Neural progenitor cell (in vitro differentiated cells): ENCODE measurements at regions not wholly inside any gene's neighbourhood (a gene's known extent, or its start where the extent isn't known, plus 50 kb on each side); places are given as distances from the start of the nearest gene placed in this dataset.

Experiments used
- DNase-seq: peaks from one replicate; pipeline ENCODE4 v3.0.0-alpha.2; 2016; ENCODE audit warnings: low spot score
- H2AFZ ChIP-seq: fragments of 200-600 bp; sonication (generic); replicated peaks from 2 replicates; pipeline ENCODE4 v1.6.1; 2016; ENCODE audit warnings: antibody characterized with exemption
- H3F3A ChIP-seq: fragments of 200-600 bp; sonication (generic); 2 replicates; pipeline ENCODE4 v1.6.1; 2016; ENCODE audit warnings: antibody characterized with exemption, low read depth
- H3K27ac ChIP-seq: fragments of 200-600 bp; sonication (generic); 2 replicates; pipeline ENCODE4 v1.5.1; 2016; ENCODE audit warnings: mild to moderate bottlenecking
- H3K27me3 ChIP-seq: fragments of 200-600 bp; sonication (generic); 2 replicates; pipeline ENCODE4 v1.6.1; 2016; ENCODE audit warnings: mild to moderate bottlenecking, moderate library complexity
- H3K36me3 ChIP-seq: fragments of 200-600 bp; sonication (generic); 2 replicates; pipeline ENCODE4 v1.5.1; 2016
- H3K4me1 ChIP-seq: fragments of 200-600 bp; sonication (generic); 2 replicates; pipeline ENCODE4 v1.6.1; 2016; ENCODE audit warnings: mixed run types
- H3K4me2 ChIP-seq: fragments of 200-600 bp; sonication (generic); 2 replicates; pipeline ENCODE4 v1.6.1; 2016
- H3K4me3 ChIP-seq: fragments of 200-600 bp; sonication (generic); 2 replicates; pipeline ENCODE4 v1.5.1; 2016
- H3K79me2 ChIP-seq: fragments of 200-600 bp; sonication (generic); 2 replicates; pipeline ENCODE4 v1.6.1; 2016; ENCODE audit warnings: low read depth
- H3K9ac ChIP-seq: fragments of 200-600 bp; sonication (generic); 2 replicates; pipeline ENCODE4 v1.6.1; 2016
- H3K9me3 ChIP-seq: fragments of 200-600 bp; sonication (generic); 2 replicates; pipeline ENCODE4 v1.5.1; 2016; ENCODE audit warnings: low read depth
- H4K20me1 ChIP-seq: fragments of 200-600 bp; sonication (generic); 2 replicates; pipeline ENCODE4 v1.6.1; 2016; ENCODE audit warnings: low read depth
- H3K27ac Mint-ChIP-seq: 3 replicates; pipeline ENCODE4 v1.8.0; 2021; ENCODE audit warnings: mixed read lengths
- H3K27me3 Mint-ChIP-seq: 2 replicates; pipeline ENCODE4 v1.8.0; 2022; ENCODE audit warnings: low read depth, mild to moderate bottlenecking, inconsistent platforms, moderate library complexity, mixed read lengths; ENCODE audit not compliant: insufficient read depth
- H3K36me3 Mint-ChIP-seq: 3 replicates; pipeline ENCODE4 v1.8.0; 2021; ENCODE audit warnings: mixed read lengths
- H3K4me1 Mint-ChIP-seq: 3 replicates; pipeline ENCODE4 v1.8.0; 2021; ENCODE audit warnings: mixed read lengths
- H3K4me3 Mint-ChIP-seq: 3 replicates; pipeline ENCODE4 v1.8.0; 2021; ENCODE audit warnings: mild to moderate bottlenecking, moderate library complexity, mixed read lengths
- H3K9me3 Mint-ChIP-seq: 3 replicates; pipeline ENCODE4 v1.8.0; 2020; ENCODE audit warnings: mixed read lengths
- EZH2 ChIP-seq: fragments of 200-600 bp; sonication (generic); IDR thresholded peaks from 2 replicates; pipeline ENCODE4 v1.6.1; 2017; ENCODE audit warnings: antibody characterized with exemption, mild to moderate bottlenecking, moderate library complexity
- EZH2phosphoT487 ChIP-seq: fragments of 200-600 bp; sonication (generic); IDR thresholded peaks from 2 replicates; pipeline ENCODE4 v1.6.1; 2017; ENCODE audit warnings: antibody characterized with exemption
- TF ChIP-seq, protein P1 (sequence below): fragments of 200-600 bp; sonication (generic); IDR thresholded peaks from 2 replicates; pipeline ENCODE4 v1.5.1; 2017; ENCODE audit warnings: antibody characterized with exemption, mild to moderate bottlenecking

DNA sequence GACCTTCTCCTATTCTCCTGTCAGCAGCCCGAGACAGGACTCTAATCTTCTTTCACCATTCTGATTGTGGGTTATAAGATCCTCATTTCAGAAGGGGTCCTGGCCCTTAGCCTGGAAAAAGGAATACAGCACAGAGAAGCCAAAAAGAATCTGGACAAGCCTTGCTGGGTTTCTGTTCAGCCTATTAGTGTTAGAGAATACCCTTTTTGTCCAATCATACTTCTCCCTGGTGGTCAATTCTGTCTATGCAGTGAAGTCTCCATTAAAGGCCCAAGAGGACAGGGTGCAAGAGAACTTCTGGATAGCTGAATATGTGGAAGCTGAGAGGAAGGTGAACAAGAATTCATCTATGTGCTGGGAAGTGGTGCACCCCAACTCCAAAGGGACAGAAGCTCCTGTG lies 105.7 kb upstream of the AGA start:
- H3K4me1 Mint-ChIP-seq: no peaks in the 10 kb centered on the region
- TF ChIP-seq, protein P1, sequence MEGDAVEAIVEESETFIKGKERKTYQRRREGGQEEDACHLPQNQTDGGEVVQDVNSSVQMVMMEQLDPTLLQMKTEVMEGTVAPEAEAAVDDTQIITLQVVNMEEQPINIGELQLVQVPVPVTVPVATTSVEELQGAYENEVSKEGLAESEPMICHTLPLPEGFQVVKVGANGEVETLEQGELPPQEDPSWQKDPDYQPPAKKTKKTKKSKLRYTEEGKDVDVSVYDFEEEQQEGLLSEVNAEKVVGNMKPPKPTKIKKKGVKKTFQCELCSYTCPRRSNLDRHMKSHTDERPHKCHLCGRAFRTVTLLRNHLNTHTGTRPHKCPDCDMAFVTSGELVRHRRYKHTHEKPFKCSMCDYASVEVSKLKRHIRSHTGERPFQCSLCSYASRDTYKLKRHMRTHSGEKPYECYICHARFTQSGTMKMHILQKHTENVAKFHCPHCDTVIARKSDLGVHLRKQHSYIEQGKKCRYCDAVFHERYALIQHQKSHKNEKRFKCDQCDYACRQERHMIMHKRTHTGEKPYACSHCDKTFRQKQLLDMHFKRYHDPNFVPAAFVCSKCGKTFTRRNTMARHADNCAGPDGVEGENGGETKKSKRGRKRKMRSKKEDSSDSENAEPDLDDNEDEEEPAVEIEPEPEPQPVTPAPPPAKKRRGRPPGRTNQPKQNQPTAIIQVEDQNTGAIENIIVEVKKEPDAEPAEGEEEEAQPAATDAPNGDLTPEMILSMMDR: no peak
- TF ChIP-seq EZH2phosphoT487 (no peak), EZH2 (no peak)

DNA sequence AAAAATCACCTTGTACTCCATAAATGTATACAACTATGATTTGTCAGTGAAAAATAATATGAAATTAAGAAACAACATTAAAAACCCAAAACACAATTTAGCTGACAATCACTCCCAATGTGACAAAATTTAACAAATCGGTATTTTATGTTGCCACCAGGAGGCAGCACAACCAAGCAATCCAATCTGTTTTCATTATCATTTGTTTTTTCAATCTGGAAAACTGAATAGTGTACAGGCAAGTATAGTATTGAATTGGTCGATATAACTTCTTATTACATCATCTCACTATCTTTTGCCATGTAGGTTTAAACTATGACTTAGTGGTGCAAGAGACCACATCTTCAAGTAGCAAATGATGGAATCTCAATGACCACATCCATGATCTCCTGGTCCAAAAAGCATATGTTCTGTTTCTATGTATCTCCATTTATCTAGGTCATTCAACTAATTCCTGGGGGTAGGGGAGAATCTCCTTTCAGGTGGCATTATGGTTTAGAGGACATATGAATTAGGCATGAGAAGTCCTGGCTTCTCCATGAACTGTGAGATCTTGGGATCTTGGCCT lies 112.9 kb upstream of the AGA start:
- H3K79me2 ChIP-seq: no peaks in the 10 kb centered on the region
- no peaks in the 10 kb centered on the region for H3K27me3 ChIP-seq
- peaks cover 2% of the 10 kb centered on the region for H3K36me3 Mint-ChIP-seq
- H3K9me3 ChIP-seq: no peaks in the 10 kb centered on the region
- peaks cover 16% of the 10 kb centered on the region for H3K4me1 ChIP-seq
- no peaks in the 10 kb centered on the region for H3K36me3 ChIP-seq
- TF ChIP-seq EZH2 (no peak), EZH2phosphoT487 (no peak)
- TF ChIP-seq, protein P1: peak; percentile 86
- peaks cover 23% of the 10 kb centered on the region for H3F3A ChIP-seq
- H3K27ac Mint-ChIP-seq: no peak overlapping the region
- peaks cover 6% of the 10 kb centered on the region for H3K27me3 Mint-ChIP-seq
- no peaks in the 10 kb centered on the region for H4K20me1 ChIP-seq
- H3K27ac ChIP-seq: no peak overlapping the region
- H3K9me3 Mint-ChIP-seq: peaks cover 16% of the 10 kb centered on the region
- H2AFZ ChIP-seq: no peak overlapping the region
- no peak overlapping the region for H3K9ac ChIP-seq
- H3K4me3 Mint-ChIP-seq: no peak overlapping the region
- no peak overlapping the region for H3K4me2 ChIP-seq
- peaks cover 13% of the 10 kb centered on the region for H3K4me1 Mint-ChIP-seq
- no peak overlapping the region for H3K4me3 ChIP-seq
- peak; percentile 28 for DNase-seq

More for the DNA sequence above, 105.7 kb upstream of the AGA start:
- Histone ChIP-seq H3K4me3 (no peak overlapping the region), H2AFZ (peak overlapping the region; percentile 59), H3K27me3 (no peaks in the 10 kb centered on the region), H4K20me1 (no peaks in the 10 kb centered on the region), H3K9me3 (no peaks in the 10 kb centered on the region), H3K4me2 (no peak overlapping the region), H3K36me3 (no peaks in the 10 kb centered on the region), H3K79me2 (no peaks in the 10 kb centered on the region), H3K9ac (no peak overlapping the region), H3K27ac (no peak overlapping the region), H3F3A (no peaks in the 10 kb centered on the region), H3K4me1 (peaks cover 4% of the 10 kb centered on the region)
- H3K9me3 Mint-ChIP-seq: peaks cover 2% of the 10 kb centered on the region
- peak overlapping the region; percentile 46 for H3K27ac Mint-ChIP-seq
- H3K36me3 Mint-ChIP-seq: no peaks in the 10 kb centered on the region
- H3K27me3 Mint-ChIP-seq: no peaks in the 10 kb centered on the region
- DNase-seq: no peak
- H3K4me3 Mint-ChIP-seq: no peak overlapping the region

DNA sequence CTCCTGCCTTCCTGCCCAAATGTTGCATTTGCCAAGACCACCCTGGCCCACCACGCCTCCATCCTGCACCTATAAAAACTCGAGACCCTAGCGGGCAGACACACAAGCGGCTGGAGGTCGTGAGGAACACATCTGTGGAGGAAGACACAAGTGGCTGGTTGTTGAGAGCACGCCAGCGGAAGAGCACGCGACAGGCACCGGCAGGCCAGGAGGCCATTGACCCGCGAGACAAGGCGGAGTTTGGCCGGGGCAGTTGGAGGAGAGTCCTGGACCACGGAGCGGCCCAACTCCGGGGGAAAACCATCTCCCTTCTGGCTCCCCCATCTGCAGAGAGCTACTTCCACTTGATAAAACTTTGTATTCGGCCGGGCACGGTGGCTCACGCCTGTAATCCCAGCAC lies 115.2 kb upstream of the AGA start:
- H3K79me2 ChIP-seq: no peaks in the 10 kb centered on the region
- peaks cover 16% of the 10 kb centered on the region for H3K4me1 ChIP-seq
- no peak overlapping the region for H3K9ac ChIP-seq
- no peak for TF ChIP-seq EZH2phosphoT487
- TF ChIP-seq EZH2: no peak
- TF ChIP-seq, protein P1: no peak
- Mint-ChIP-seq H3K27ac (no peak overlapping the region), H3K9me3 (peaks cover 15% of the 10 kb centered on the region), H3K27me3 (peaks cover 6% of the 10 kb centered on the region), H3K36me3 (peaks cover 2% of the 10 kb centered on the region), H3K4me3 (no peak overlapping the region), H3K4me1 (peaks cover 13% of the 10 kb centered on the region)
- no peak overlapping the region for H3K4me2 ChIP-seq
- DNase-seq: no peak
- H2AFZ ChIP-seq: no peak overlapping the region
- peaks cover 25% of the 10 kb centered on the region for H3F3A ChIP-seq
- H3K9me3 ChIP-seq: no peaks in the 10 kb centered on the region
- H3K36me3 ChIP-seq: no peaks in the 10 kb centered on the region
- H3K4me3 ChIP-seq: no peak overlapping the region
- no peak overlapping the region for H3K27ac ChIP-seq
- H4K20me1 ChIP-seq: no peaks in the 10 kb centered on the region
- no peaks in the 10 kb centered on the region for H3K27me3 ChIP-seq
